SK-N-SH (cell line): ENCODE measurements at regions not wholly inside any gene's neighbourhood (a gene's known extent, or its start where the extent isn't known, plus 50 kb on each side); places are given as distances from the start of the nearest gene placed in this dataset.

Experiments used
- CTCF ChIA-PET: fragments of 300-600, 350-600 bp; formaldehyde crosslinking; extraction: SDS; loops from one replicate; lab custom pipeline; 2021; lab: Yijun Ruan, JAX
- POLR2A ChIA-PET: fragments of 350-600 bp; sonication (Branson Sonifier 250); formaldehyde crosslinking; extraction: SDS; loops from one replicate; lab custom pipeline; 2020; ENCODE audit warnings: antibody characterized with exemption, inconsistent platforms; lab: Yijun Ruan, JAX
- DNase-seq: peaks from one replicate; pipeline ENCODE4 v3.0.0; 2012
- H2AFZ ChIP-seq: fragments of 200-600 bp; sonication (generic); 2 replicates; pipeline ENCODE4 v1.8.1; 2016; ENCODE audit warnings: antibody characterized with exemption, mild to moderate bottlenecking, low read depth
- H3F3A ChIP-seq: fragments of 200-600 bp; sonication (generic); replicated peaks from 2 replicates; pipeline ENCODE3; 2016; ENCODE audit warnings: antibody characterized with exemption, mild to moderate bottlenecking; ENCODE audit not compliant: insufficient read depth
- H3K27ac ChIP-seq, 2 experiments: fragments of 200-500 bp in 1 of 2; fragments of 200-600 bp in 1 of 2; sonication (Bioruptor generic) in 1 of 2; sonication (generic), shearing (Covaris generic) in 1 of 2; 2 replicates each; pipeline versions ENCODE4 v1.5.1 to v1.6.1; 2014 to 2016; ENCODE audit warnings: low read depth in 2 of 2, inconsistent platforms in 1 of 2, low read length in 1 of 2, mild to moderate bottlenecking in 1 of 2, mixed read lengths in 1 of 2
- H3K27me3 ChIP-seq: fragments of 200-600 bp; sonication (generic), shearing (Covaris generic); 2 replicates; pipeline ENCODE4 v1.6.1; 2016; ENCODE audit warnings: mixed run types; ENCODE audit not compliant: insufficient read depth
- H3K36me3 ChIP-seq, 2 experiments: fragments of 200-500 bp in 1 of 2; fragments of 200-600 bp in 1 of 2; sonication (Bioruptor generic) in 1 of 2; sonication (generic) in 1 of 2; replicated peaks in 1 of 2; 2 replicates each; pipeline versions ENCODE3 to v1.5.1; 2014 to 2016; ENCODE audit warnings: low read length in 1 of 2, mild to moderate bottlenecking in 1 of 2; ENCODE audit not compliant: insufficient read depth in 2 of 2, control insufficient read depth in 1 of 2
- H3K4me1 ChIP-seq, 2 experiments: fragments of 200-500 bp in 1 of 2; fragments of 200-600 bp in 1 of 2; sonication (Bioruptor generic) in 1 of 2; sonication (generic), shearing (Covaris generic) in 1 of 2; 2 replicates each; pipeline versions ENCODE4 v1.5.1 to v1.6.1; 2014 to 2016; ENCODE audit warnings: low read depth in 1 of 2, low read length in 1 of 2, mixed run types in 1 of 2; ENCODE audit not compliant: insufficient read depth in 2 of 2, control insufficient read depth in 1 of 2
- H3K4me2 ChIP-seq: fragments of 200-600 bp; sonication (generic), shearing (Covaris generic); 2 replicates; pipeline ENCODE4 v1.6.1; 2017; ENCODE audit warnings: mixed run types
- H3K4me3 ChIP-seq, 2 experiments: fragments of 200-500 bp in 1 of 2; fragments of 200-600 bp in 1 of 2; sonication (Bioruptor generic) in 1 of 2; sonication (generic), shearing (Covaris generic) in 1 of 2; 2 replicates each; pipeline versions ENCODE4 v1.5.1 to v1.8.1; 2014 to 2016; ENCODE audit warnings: low read depth in 2 of 2, inconsistent platforms in 1 of 2, low read length in 1 of 2, mild to moderate bottlenecking in 1 of 2, mixed read lengths in 1 of 2, moderate library complexity in 1 of 2
- H3K79me2 ChIP-seq: fragments of 200-600 bp; sonication (generic); 2 replicates; pipeline ENCODE4 v1.8.1; 2017; ENCODE audit warnings: mild to moderate bottlenecking; ENCODE audit not compliant: insufficient read depth
- H3K9ac ChIP-seq: fragments of 200-600 bp; sonication (generic); 2 replicates; pipeline ENCODE4 v1.6.1; 2017; ENCODE audit warnings: mixed run types
- H3K9me2 ChIP-seq: fragments of 200-600 bp; sonication (generic); 2 replicates; pipeline ENCODE4 v1.6.1; 2017; ENCODE audit warnings: mixed run types
- H3K9me3 ChIP-seq: fragments of 200-600 bp; sonication (generic); 2 replicates; pipeline ENCODE4 v1.6.1; 2017; ENCODE audit warnings: mixed run types, mild to moderate bottlenecking, moderate library complexity
- H4K20me1 ChIP-seq: fragments of 200-600 bp; sonication (generic); 2 replicates; pipeline ENCODE4 v1.6.1; 2017; ENCODE audit warnings: mild to moderate bottlenecking, mixed run types; ENCODE audit not compliant: insufficient read depth
- CHD2 ChIP-seq: fragments of 150-350 bp; IDR thresholded peaks from 2 replicates; pipeline ENCODE4 v1.6.1; 2018; ENCODE audit warnings: low read length; ENCODE audit not compliant: partially characterized antibody
- EZH2phosphoT487 ChIP-seq: fragments of 200-600 bp; sonication (generic); IDR thresholded peaks from 2 replicates; pipeline ENCODE4 v1.6.1; 2017; ENCODE audit warnings: low read depth, mixed run types, mild to moderate bottlenecking, antibody characterized with exemption, moderate library complexity, borderline replicate concordance
- FOSL2 ChIP-seq: IDR thresholded peaks from 2 replicates; pipeline ENCODE4 v1.4.0; 2012; ENCODE audit warnings: low read depth, mild to moderate bottlenecking, moderate library complexity, borderline replicate concordance
- FOXJ3 ChIP-seq: sonication (generic); formaldehyde crosslinking; IDR thresholded peaks from 2 replicates; pipeline ENCODE4 v1.5.1; 2020; ENCODE audit warnings: mild to moderate bottlenecking, missing genetic modification reagents
- FOXM1 ChIP-seq: IDR thresholded peaks from 2 replicates; pipeline ENCODE4 v1.4.0; 2012; ENCODE audit warnings: low read depth, mild to moderate bottlenecking
- MEF2A ChIP-seq: IDR thresholded peaks from 2 replicates; pipeline ENCODE4 v1.4.0; 2012; ENCODE audit warnings: low read depth, borderline replicate concordance
- MXI1 ChIP-seq: IDR thresholded peaks from 2 replicates; pipeline ENCODE4 v1.6.1; 2012; ENCODE audit warnings: mild to moderate bottlenecking, low read depth, low read length, improper control_type of control experiment
- NFIC ChIP-seq: IDR thresholded peaks from 2 replicates; pipeline ENCODE4 v1.4.0; 2012; ENCODE audit warnings: borderline replicate concordance
- NRF1 ChIP-seq: IDR thresholded peaks from 2 replicates; pipeline ENCODE4 v1.6.1; 2012; ENCODE audit warnings: low read depth, mild to moderate bottlenecking, low read length
- RAD21 ChIP-seq: IDR thresholded peaks from 2 replicates; pipeline ENCODE4 v1.6.1; 2012; ENCODE audit warnings: mild to moderate bottlenecking, low read length
- RCOR1 ChIP-seq: fragments of 150-350 bp; IDR thresholded peaks from 2 replicates; pipeline ENCODE4 v1.6.1; 2017; ENCODE audit warnings: antibody characterized with exemption, low read length
- RXRA ChIP-seq: IDR thresholded peaks from 2 replicates; pipeline ENCODE4 v1.4.0; 2012; ENCODE audit warnings: low read depth, mild to moderate bottlenecking, borderline replicate concordance
- SMC3 ChIP-seq: IDR thresholded peaks from 2 replicates; pipeline ENCODE4 v1.6.1; 2012; ENCODE audit warnings: low read depth, low read length, improper control_type of control experiment
- TAF1 ChIP-seq: IDR thresholded peaks from 2 replicates; pipeline ENCODE4 v1.6.1; 2012; ENCODE audit warnings: low read depth, mild to moderate bottlenecking, low read length, moderate library complexity, borderline replicate concordance
- ZBTB33 ChIP-seq: IDR thresholded peaks from 2 replicates; pipeline ENCODE4 v1.4.0; 2012; ENCODE audit warnings: low read depth, borderline replicate concordance
- WGBS: methylation state at CpG from one replicate; pipeline ENCODE4 v1.1.6; 2017; ENCODE audit warnings: low lambda C conversion rate; 5-methylcytosine and 5-hydroxymethylcytosine counted together
- TF ChIP-seq, protein P1 (sequence below): fragments of 150-350 bp; IDR thresholded peaks from 2 replicates; pipeline ENCODE4 v1.6.1; 2016; ENCODE audit warnings: mild to moderate bottlenecking, low read depth, low read length
- TF ChIP-seq, protein P2 (sequence below): IDR thresholded peaks from 2 replicates; pipeline ENCODE4 v1.4.0; 2012; ENCODE audit warnings: low read depth
- TF ChIP-seq, protein P3 (sequence below): fragments of 150-350 bp; IDR thresholded peaks from 2 replicates; pipeline ENCODE4 v1.6.1; 2017; ENCODE audit warnings: antibody characterized with exemption, low read length, low read depth, borderline replicate concordance
- TF ChIP-seq, protein P4 (sequence below): IDR thresholded peaks from 2 replicates; pipeline ENCODE4 v1.4.0; 2012; ENCODE audit warnings: low read depth, borderline replicate concordance

- Histone ChIP-seq H3K4me1 (no peaks in the 10 kb centered on the region), H3K9me3 (no peaks in the 10 kb centered on the region), H3F3A (no peaks in the 10 kb centered on the region), H3K79me2 (no peaks in the 10 kb centered on the region), H2AFZ (no peak overlapping the region), H4K20me1 (no peaks in the 10 kb centered on the region), H3K9me2 (no peaks in the 10 kb centered on the region), H3K27me3 (no peaks in the 10 kb centered on the region), H3K27ac (no peak overlapping the region), H3K4me3 (no peak overlapping the region), H3K9ac (no peak overlapping the region), H3K36me3 (no peaks in the 10 kb centered on the region), H3K4me2 (no peak overlapping the region)
- TF ChIP-seq SMC3: no peak
- TF ChIP-seq, protein P1, sequence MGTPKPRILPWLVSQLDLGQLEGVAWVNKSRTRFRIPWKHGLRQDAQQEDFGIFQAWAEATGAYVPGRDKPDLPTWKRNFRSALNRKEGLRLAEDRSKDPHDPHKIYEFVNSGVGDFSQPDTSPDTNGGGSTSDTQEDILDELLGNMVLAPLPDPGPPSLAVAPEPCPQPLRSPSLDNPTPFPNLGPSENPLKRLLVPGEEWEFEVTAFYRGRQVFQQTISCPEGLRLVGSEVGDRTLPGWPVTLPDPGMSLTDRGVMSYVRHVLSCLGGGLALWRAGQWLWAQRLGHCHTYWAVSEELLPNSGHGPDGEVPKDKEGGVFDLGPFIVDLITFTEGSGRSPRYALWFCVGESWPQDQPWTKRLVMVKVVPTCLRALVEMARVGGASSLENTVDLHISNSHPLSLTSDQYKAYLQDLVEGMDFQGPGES: no peak
- WGBS: 67% methylated on average over 1 of the region's 1 CpG
- DNase-seq: no peak
- POLR2A ChIA-PET: no interaction called here
- CTCF ChIA-PET: no interaction called here
These were observed 80.2 kb downstream of the DKK1 start for GRCh38 chr10:52394246-52394645.

GRCh38 chr10:52400562-52400961 lies 86.5 kb downstream of the DKK1 start:
- POLR2A ChIA-PET: no interaction called here
- Histone ChIP-seq H3K4me1 (no peaks in the 10 kb centered on the region), H3K4me2 (no peak overlapping the region), H3K27me3 (no peaks in the 10 kb centered on the region), H4K20me1 (no peaks in the 10 kb centered on the region), H3K79me2 (no peaks in the 10 kb centered on the region), H3K9ac (no peak overlapping the region), H3F3A (no peaks in the 10 kb centered on the region), H3K9me2 (no peaks in the 10 kb centered on the region), H3K9me3 (no peaks in the 10 kb centered on the region), H3K4me3 (no peak overlapping the region), H2AFZ (no peak overlapping the region)
- no peak for DNase-seq
- CTCF ChIA-PET: no interaction called here
- TF ChIP-seq MEF2A: no peak
- TF ChIP-seq FOXJ3: no peak
- no peak for TF ChIP-seq RAD21
- TF ChIP-seq CHD2: no peak
- no peak for TF ChIP-seq FOSL2
- TF ChIP-seq FOXM1: no peak
- no peak for TF ChIP-seq ZBTB33
- TF ChIP-seq NRF1: no peak
- TF ChIP-seq, protein P2, sequence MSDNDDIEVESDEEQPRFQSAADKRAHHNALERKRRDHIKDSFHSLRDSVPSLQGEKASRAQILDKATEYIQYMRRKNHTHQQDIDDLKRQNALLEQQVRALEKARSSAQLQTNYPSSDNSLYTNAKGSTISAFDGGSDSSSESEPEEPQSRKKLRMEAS: no peak
- TF ChIP-seq RXRA: no peak
- no peak for TF ChIP-seq MXI1
- TF ChIP-seq, protein P3, sequence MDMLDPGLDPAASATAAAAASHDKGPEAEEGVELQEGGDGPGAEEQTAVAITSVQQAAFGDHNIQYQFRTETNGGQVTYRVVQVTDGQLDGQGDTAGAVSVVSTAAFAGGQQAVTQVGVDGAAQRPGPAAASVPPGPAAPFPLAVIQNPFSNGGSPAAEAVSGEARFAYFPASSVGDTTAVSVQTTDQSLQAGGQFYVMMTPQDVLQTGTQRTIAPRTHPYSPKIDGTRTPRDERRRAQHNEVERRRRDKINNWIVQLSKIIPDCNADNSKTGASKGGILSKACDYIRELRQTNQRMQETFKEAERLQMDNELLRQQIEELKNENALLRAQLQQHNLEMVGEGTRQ: no peak
- no peak for TF ChIP-seq TAF1
- TF ChIP-seq RCOR1: no peak
- TF ChIP-seq EZH2phosphoT487: no peak
- TF ChIP-seq, protein P1: no peak
- TF ChIP-seq, protein P4, sequence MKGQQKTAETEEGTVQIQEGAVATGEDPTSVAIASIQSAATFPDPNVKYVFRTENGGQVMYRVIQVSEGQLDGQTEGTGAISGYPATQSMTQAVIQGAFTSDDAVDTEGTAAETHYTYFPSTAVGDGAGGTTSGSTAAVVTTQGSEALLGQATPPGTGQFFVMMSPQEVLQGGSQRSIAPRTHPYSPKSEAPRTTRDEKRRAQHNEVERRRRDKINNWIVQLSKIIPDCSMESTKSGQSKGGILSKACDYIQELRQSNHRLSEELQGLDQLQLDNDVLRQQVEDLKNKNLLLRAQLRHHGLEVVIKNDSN: no peak
- no peak for TF ChIP-seq NFIC
- TF ChIP-seq SMC3: no peak
- TF ChIP-seq, all 33 proteins: peak for 0
- Histone ChIP-seq H3K27ac (no peak overlapping the region), H3K36me3 (no peaks in the 10 kb centered on the region)
- 64% methylated on average over 1 of the region's 1 CpG for WGBS
